ENCODE measurements at regions not wholly inside any gene's neighbourhood (a gene's known extent, or its start where the extent isn't known, plus 50 kb on each side); places are given as distances from the start of the nearest gene placed in this dataset.

GRCh38 chr5:23072179-23072578, 219.0 kb upstream of the CDH12 start:
- Histone ChIP-seq H3K4me1 (ENCODE audit: insufficient read depth, low read length) (no peaks in the 10 kb centered on the region), H3K79me2 (ENCODE audit: insufficient read depth, low read length) (no peaks in the 10 kb centered on the region), H3K9me3 (ENCODE audit: insufficient read depth, low read length, severe bottlenecking) (no peaks in the 10 kb centered on the region), H3K27me3 (ENCODE audit: insufficient read depth, low read length, poor library complexity) (no peaks in the 10 kb centered on the region), H3K4me2 (ENCODE audit: insufficient read depth, low read length) (no peak overlapping the region), H3K4me3 (ENCODE audit: low read depth in 1 of 2, low read length in 2 of 2) (no peak overlapping the region), H3K27ac (ENCODE audit: low read length) (no peak overlapping the region), H3K9ac (ENCODE audit: low read depth, low read length) (no peak overlapping the region), H3K36me3 (ENCODE audit: insufficient read depth, low read length) (no peaks in the 10 kb centered on the region), H4K20me1 (ENCODE audit: insufficient read depth, low read length) (no peaks in the 10 kb centered on the region), H2AFZ (ENCODE audit: low read depth, low read length) (no peak overlapping the region)
- DNase-seq (no peak), ATAC-seq (ENCODE audit: insufficient read depth, low read depth) (no peak)
- no peak for TF ChIP-seq CTCF (IDR thresholded peaks at IDR 0.05; ENCODE audit: borderline replicate concordance, extremely low read depth, low read length, poor library complexity, severe bottlenecking)

- Histone ChIP-seq H2AFZ (ENCODE audit: low read depth, low read length) (no peak overlapping the region), H3K9ac (ENCODE audit: low read depth, low read length) (no peak overlapping the region), H3K4me2 (ENCODE audit: insufficient read depth, low read length) (no peak overlapping the region), H3K79me2 (ENCODE audit: insufficient read depth, low read length) (no peaks in the 10 kb centered on the region), H3K4me1 (ENCODE audit: insufficient read depth, low read length) (no peaks in the 10 kb centered on the region), H3K36me3 (ENCODE audit: insufficient read depth, low read length) (no peaks in the 10 kb centered on the region), H3K4me3 (ENCODE audit: low read depth in 1 of 2, low read length in 2 of 2) (no peak overlapping the region), H3K27ac (ENCODE audit: low read length) (no peak overlapping the region), H3K9me3 (ENCODE audit: insufficient read depth, low read length, severe bottlenecking) (no peaks in the 10 kb centered on the region), H4K20me1 (ENCODE audit: insufficient read depth, low read length) (no peaks in the 10 kb centered on the region), H3K27me3 (ENCODE audit: insufficient read depth, low read length, poor library complexity) (no peaks in the 10 kb centered on the region)
- no peak for TF ChIP-seq CTCF (IDR thresholded peaks at IDR 0.05; ENCODE audit: borderline replicate concordance, extremely low read depth, low read length, poor library complexity, severe bottlenecking)
- no peak for TF ChIP-seq EZH2 (IDR thresholded peaks at IDR 0.05; ENCODE audit: borderline replicate concordance, low read depth, low read length, severe bottlenecking)
- DNase-seq = no peak
- ATAC-seq (ENCODE audit: insufficient read depth, low read depth) = no peak
Measured at GRCh38 chr5:23071682-23072081, 218.5 kb upstream of the CDH12 start.

- H2AFZ ChIP-seq (ENCODE audit: low read depth, low read length) = no peak overlapping the region
- no peaks in the 10 kb centered on the region for H3K36me3 ChIP-seq (ENCODE audit: insufficient read depth, low read length)
- H3K79me2 ChIP-seq (ENCODE audit: insufficient read depth, low read length) = no peaks in the 10 kb centered on the region
- no peak for TF ChIP-seq CTCF (IDR thresholded peaks at IDR 0.05; ENCODE audit: borderline replicate concordance, extremely low read depth, low read length, poor library complexity, severe bottlenecking)
- DNase-seq (no peak), ATAC-seq (ENCODE audit: insufficient read depth, low read depth) (no peak)
- H4K20me1 ChIP-seq (ENCODE audit: insufficient read depth, low read length) = no peaks in the 10 kb centered on the region
- no peak overlapping the region for H3K27ac ChIP-seq (ENCODE audit: low read length)
- no peak overlapping the region for H3K4me3 ChIP-seq (ENCODE audit: low read depth in 1 of 2, low read length in 2 of 2)
- no peaks in the 10 kb centered on the region for H3K9me3 ChIP-seq (ENCODE audit: insufficient read depth, low read length, severe bottlenecking)
- H3K27me3 ChIP-seq (ENCODE audit: insufficient read depth, low read length, poor library complexity) = no peaks in the 10 kb centered on the region
- no peak overlapping the region for H3K9ac ChIP-seq (ENCODE audit: low read depth, low read length)
- no peak overlapping the region for H3K4me2 ChIP-seq (ENCODE audit: insufficient read depth, low read length)
- H3K4me1 ChIP-seq (ENCODE audit: insufficient read depth, low read length) = no peaks in the 10 kb centered on the region
Measured at GRCh38 chr5:23064710-23065109, 211.6 kb upstream of the CDH12 start.

- no peak for ATAC-seq (ENCODE audit: insufficient read depth, low read depth)
- Histone ChIP-seq H3K4me1 (ENCODE audit: insufficient read depth, low read length) (no peaks in the 10 kb centered on the region), H2AFZ (ENCODE audit: low read depth, low read length) (no peak overlapping the region), H4K20me1 (ENCODE audit: insufficient read depth, low read length) (no peaks in the 10 kb centered on the region), H3K9me3 (ENCODE audit: insufficient read depth, low read length, severe bottlenecking) (no peaks in the 10 kb centered on the region), H3K27me3 (ENCODE audit: insufficient read depth, low read length, poor library complexity) (no peaks in the 10 kb centered on the region), H3K4me3 (ENCODE audit: low read depth in 1 of 2, low read length in 2 of 2) (no peak overlapping the region), H3K36me3 (ENCODE audit: insufficient read depth, low read length) (no peaks in the 10 kb centered on the region), H3K27ac (ENCODE audit: low read length) (no peak overlapping the region), H3K4me2 (ENCODE audit: insufficient read depth, low read length) (no peak overlapping the region), H3K79me2 (ENCODE audit: insufficient read depth, low read length) (no peaks in the 10 kb centered on the region), H3K9ac (ENCODE audit: low read depth, low read length) (no peak overlapping the region)
- no peak for DNase-seq
- TF ChIP-seq CTCF (IDR thresholded peaks at IDR 0.05; ENCODE audit: borderline replicate concordance, extremely low read depth, low read length, poor library complexity, severe bottlenecking) (no peak), EZH2 (IDR thresholded peaks at IDR 0.05; ENCODE audit: borderline replicate concordance, low read depth, low read length, severe bottlenecking) (no peak)
Measured at GRCh38 chr5:23053846-23054245, 200.7 kb upstream of the CDH12 start.

Data from DND-41 (cell line).